T47D (cell line): ENCODE measurements at regions not wholly inside any gene's neighbourhood (a gene's known extent, or its start where the extent isn't known, plus 50 kb on each side); places are given as distances from the start of the nearest gene placed in this dataset.

ENCODE experiments used
- DNase-seq, 2 experiments: peaks; one replicate each; pipeline versions ENCODE4 v3.0.0 to v3.0.0-alpha.2; 2011 to 2012; ENCODE audit warnings: low read depth in 1 of 2, low spot score in 1 of 2
- JUND ChIP-seq: IDR thresholded peaks from 2 replicates; pipeline ENCODE4 v1.6.1; 2012; ENCODE audit warnings: low read depth
- in situ Hi-C: cut with HindIII; loops from 2 replicates; pipeline ENCODE4 v1.10.0; 2016; ENCODE audit warnings: low sequenced_read_pairs, low pct_unique_long_range_greater_than_20kb

- no peak for TF ChIP-seq JUND
- in situ Hi-C loops = no loop called here
Measured at GRCh38 chr3:160141485-160142185, 83.6 kb upstream of the C3orf80 start.

GRCh38 chr3:160143482-160143881 is 81.7 kb upstream of the C3orf80 start:
- no peak for TF ChIP-seq JUND
- no peak for DNase-seq
- in situ Hi-C loops = no loop called here

More at GRCh38 chr3:160141485-160142185, 83.6 kb upstream of the C3orf80 start:
- DNase-seq = no peak

GRCh38 chr3:160150066-160150465 is 75.2 kb upstream of the C3orf80 start:
- in situ Hi-C loops = no loop called here
- no peak for TF ChIP-seq JUND
- no peak for DNase-seq

- in situ Hi-C loops = no loop called here
- TF ChIP-seq JUND = no peak
- no peak for DNase-seq
Measured at GRCh38 chr3:160150525-160150924, 74.7 kb upstream of the C3orf80 start.

- no peak for DNase-seq
- in situ Hi-C loops = no loop called here
- TF ChIP-seq JUND = no peak
Measured at GRCh38 chr3:160152638-160153037, 72.6 kb upstream of the C3orf80 start.

- in situ Hi-C loops = no loop called here
- DNase-seq = no peak
Measured at GRCh38 chr3:160154033-160154432, 71.2 kb upstream of the C3orf80 start.

GRCh38 chr3:160154596-160154995 is 70.6 kb upstream of the C3orf80 start:
- in situ Hi-C loops = no loop called here
- DNase-seq = no peak
- no peak for TF ChIP-seq JUND

More at GRCh38 chr3:160154033-160154432, 71.2 kb upstream of the C3orf80 start:
- TF ChIP-seq JUND = no peak

- no peak for DNase-seq
- no peak for TF ChIP-seq JUND
- in situ Hi-C loops = no loop called here
Measured at GRCh38 chr3:160157321-160157720, 67.9 kb upstream of the C3orf80 start.

GRCh38 chr3:160159341-160159740 is 65.9 kb upstream of the C3orf80 start:
- TF ChIP-seq JUND = no peak
- in situ Hi-C loops = no loop called here
- no peak for DNase-seq

GRCh38 chr3:160159806-160160205 is 65.4 kb upstream of the C3orf80 start:
- no peak for TF ChIP-seq JUND
- no peak for DNase-seq
- in situ Hi-C loops = no loop called here

- TF ChIP-seq JUND = no peak
- in situ Hi-C loops = no loop called here
- no peak for DNase-seq
Measured at GRCh38 chr3:160161921-160162320, 63.3 kb upstream of the C3orf80 start.

GRCh38 chr3:160162440-160162839 is 62.8 kb upstream of the C3orf80 start:
- no peak for DNase-seq
- TF ChIP-seq JUND = no peak
- in situ Hi-C loops = no loop called here

- DNase-seq = peak; percentile 52 to 56
- no peak for TF ChIP-seq JUND
- in situ Hi-C loops = no loop called here
Measured at GRCh38 chr3:160163229-160163878, 61.9 kb upstream of the C3orf80 start.
